Common myeloid progenitor, CD34-positive (primary cell): ENCODE measurements at regions not wholly inside any gene's neighbourhood (a gene's known extent, or its start where the extent isn't known, plus 50 kb on each side); places are given as distances from the start of the nearest gene placed in this dataset.

ENCODE experiments used
- CTCF ChIA-PET: fragments of 350-600 bp; sonication (Branson Sonifier 250); formaldehyde crosslinking; loops from one replicate; lab custom pipeline; 2021; ENCODE audit warnings: antibody characterized with exemption; lab: Charles Lee
- POLR2A ChIA-PET: fragments of 350-600 bp; sonication (Branson Sonifier 250); formaldehyde crosslinking; loops from one replicate; lab custom pipeline; 2021; ENCODE audit warnings: antibody characterized with exemption; lab: Charles Lee
- DNase-seq, 3 donors: peaks; one replicate each; pipeline versions ENCODE4 v3.0.0 to v3.0.0-alpha.2; 2013
- H3K27ac ChIP-seq, 2 experiments: 1 replicate in 1 of 2; 2 replicates in 1 of 2; pipeline ENCODE4 v1.7.0; 2013; ENCODE audit warnings: inconsistent platforms in 2 of 2, low read length in 2 of 2, mild to moderate bottlenecking in 2 of 2, low read depth in 1 of 2, moderate library complexity in 1 of 2; ENCODE audit not compliant: severe bottlenecking in 2 of 2, insufficient read depth in 1 of 2, poor library complexity in 1 of 2
- H3K27me3 ChIP-seq, 5 experiments: replicated peaks in 2 of 5; 1 replicate in 3 of 5; 2 replicates in 2 of 5; pipeline versions ENCODE4 v1.6.1 to v1.7.0; 2013; ENCODE audit warnings: low read length in 4 of 5, mild to moderate bottlenecking in 2 of 5, moderate library complexity in 2 of 5, inconsistent platforms in 1 of 5; ENCODE audit not compliant: insufficient read depth in 5 of 5, control insufficient read depth in 4 of 5
- H3K36me3 ChIP-seq, 4 experiments: 1 replicate in 2 of 4; 2 replicates in 2 of 4; pipeline versions ENCODE4 v1.6.1 to v1.7.0; 2013; ENCODE audit warnings: low read length in 3 of 4, control low read depth in 1 of 4, mild to moderate bottlenecking in 1 of 4; ENCODE audit not compliant: control insufficient read depth in 4 of 4, insufficient read depth in 4 of 4
- H3K4me1 ChIP-seq, 4 experiments: 1 replicate in 3 of 4; 2 replicates in 1 of 4; pipeline versions ENCODE4 v1.6.1 to v1.7.1; 2013; ENCODE audit warnings: low read length in 3 of 4, mild to moderate bottlenecking in 3 of 4, control low read depth in 1 of 4, inconsistent platforms in 1 of 4, moderate library complexity in 1 of 4; ENCODE audit not compliant: control insufficient read depth in 4 of 4, insufficient read depth in 4 of 4; ENCODE audit errors: control extremely low read depth in 1 of 4
- H3K4me3 ChIP-seq, 7 experiments: 1 replicate in 4 of 7; 2 replicates in 3 of 7; pipeline versions ENCODE4 v1.5.1 to v1.7.0; 2013; ENCODE audit warnings: mild to moderate bottlenecking in 7 of 7, low read length in 6 of 7, moderate library complexity in 6 of 7, inconsistent platforms in 2 of 7, low read depth in 2 of 7, control low read depth in 1 of 7; ENCODE audit not compliant: insufficient read depth in 4 of 7, control insufficient read depth in 1 of 7; ENCODE audit errors: extremely low read depth in 1 of 7
- H3K9me3 ChIP-seq, 5 experiments: 1 replicate in 4 of 5; 2 replicates in 1 of 5; pipeline versions ENCODE4 v1.6.1 to v1.7.1; 2013; ENCODE audit warnings: low read length in 4 of 5, mild to moderate bottlenecking in 2 of 5, inconsistent platforms in 1 of 5, low read depth in 1 of 5, moderate library complexity in 1 of 5; ENCODE audit not compliant: control insufficient read depth in 4 of 5, insufficient read depth in 2 of 5; ENCODE audit errors: control extremely low read depth in 1 of 5
- WGBS: methylation state at CpG from one replicate; pipeline ENCODE4 v1.1.5; 2013; ENCODE audit not compliant: insufficient coverage; 5-methylcytosine and 5-hydroxymethylcytosine counted together

DNA sequence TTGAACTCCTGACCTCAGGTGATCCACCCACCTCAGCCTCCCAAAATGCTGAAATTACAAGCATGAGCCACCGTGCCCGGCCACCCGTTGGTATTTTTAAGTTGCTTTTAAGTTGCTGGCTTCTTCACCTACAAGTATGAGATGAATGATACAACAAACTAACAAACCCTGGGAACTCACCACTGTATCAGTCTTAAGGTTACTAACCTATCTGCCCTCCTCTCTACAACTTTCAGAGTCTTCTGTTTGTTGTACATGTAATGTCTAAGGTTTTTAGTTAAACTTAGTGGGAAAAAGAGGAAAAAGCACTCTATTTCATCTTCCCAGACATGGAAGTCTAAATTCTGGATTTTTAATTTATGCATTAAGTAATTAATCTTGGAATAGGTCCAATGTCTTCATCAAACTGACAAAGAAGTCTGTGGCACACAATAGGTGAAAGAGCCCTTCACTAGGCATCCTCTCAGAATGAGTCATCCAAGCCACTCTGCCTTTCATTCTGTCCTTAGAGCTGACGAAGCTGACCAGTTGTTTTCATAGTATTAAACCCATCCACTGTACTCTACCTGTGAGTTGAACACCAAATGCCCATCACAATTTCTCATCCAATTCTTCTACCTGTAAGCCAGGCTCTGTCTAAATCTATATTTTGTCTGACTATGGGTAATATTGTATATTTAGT lies 936.1 kb downstream of the TUSC7 start:
- Histone ChIP-seq H3K27me3 (no peaks in the 10 kb centered on the region), H3K4me1 (no peaks in the 10 kb centered on the region), H3K36me3 (no peaks in the 10 kb centered on the region), H3K27ac (no peak overlapping the region), H3K4me3 (no peak overlapping the region), H3K9me3 (peaks cover 0 to 3% (median 0%) of the 10 kb centered on the region in 5 experiments)
- no CpG with 5 or more reads among the region's 4 CpGs for WGBS
- CTCF ChIA-PET, result no interaction called here
- DNase-seq, result no peak
- POLR2A ChIA-PET, result no interaction called here

DNA sequence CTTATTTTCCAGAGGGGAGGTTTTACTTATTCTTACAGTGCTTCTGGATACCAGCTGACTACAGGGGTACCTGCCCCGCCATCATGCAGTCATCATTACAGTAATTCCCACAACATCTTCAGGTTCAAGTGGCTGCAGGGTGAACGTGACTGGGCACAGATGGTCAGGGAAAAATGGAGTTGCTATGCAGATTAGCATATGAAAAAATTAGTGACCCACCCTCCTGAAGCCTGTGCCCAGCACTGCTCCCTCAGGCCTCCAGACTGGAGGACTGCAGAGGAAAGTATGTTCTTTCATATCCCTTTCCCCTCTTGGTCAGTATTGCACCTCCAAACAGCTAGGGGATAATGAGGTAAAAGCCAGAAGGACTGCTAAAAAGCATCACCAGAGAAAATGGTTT lies 937.9 kb downstream of the TUSC7 start:
- CTCF ChIA-PET, result no interaction called here

DNA sequence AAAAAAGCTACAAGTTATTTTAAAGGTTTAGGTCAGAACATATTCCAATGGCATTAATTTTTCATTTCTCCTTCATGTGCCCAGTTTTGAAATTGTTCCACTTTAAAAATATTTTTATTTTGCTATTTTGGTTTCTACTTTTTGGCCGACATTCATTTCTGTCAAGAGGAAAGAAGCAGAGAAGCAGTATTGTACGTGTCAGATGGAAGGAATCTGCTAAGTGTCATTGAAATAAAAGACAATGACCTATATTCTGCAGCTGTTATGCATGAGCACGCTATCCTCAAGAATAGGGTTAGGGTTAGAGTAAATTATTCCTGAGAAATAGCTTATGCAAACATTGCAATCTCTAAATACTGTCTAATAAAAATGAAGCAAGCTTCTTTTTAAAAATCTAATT lies 941.7 kb downstream of the TUSC7 start:
- no peaks in the 10 kb centered on the region for H3K9me3 ChIP-seq

More for the DNA sequence above, 937.9 kb downstream of the TUSC7 start:
- H3K27ac ChIP-seq, result no peak overlapping the region
- H3K4me1 ChIP-seq, result no peaks in the 10 kb centered on the region
- no peaks in the 10 kb centered on the region for H3K27me3 ChIP-seq
- no peak overlapping the region for H3K4me3 ChIP-seq
- H3K36me3 ChIP-seq, result no peaks in the 10 kb centered on the region
- H3K9me3 ChIP-seq, result peaks cover 0 to 3% (median 0%) of the 10 kb centered on the region in 5 experiments
- no peak for DNase-seq
- WGBS, result no CpG with 5 or more reads among the region's 2 CpGs
- POLR2A ChIA-PET, result no interaction called here

DNA sequence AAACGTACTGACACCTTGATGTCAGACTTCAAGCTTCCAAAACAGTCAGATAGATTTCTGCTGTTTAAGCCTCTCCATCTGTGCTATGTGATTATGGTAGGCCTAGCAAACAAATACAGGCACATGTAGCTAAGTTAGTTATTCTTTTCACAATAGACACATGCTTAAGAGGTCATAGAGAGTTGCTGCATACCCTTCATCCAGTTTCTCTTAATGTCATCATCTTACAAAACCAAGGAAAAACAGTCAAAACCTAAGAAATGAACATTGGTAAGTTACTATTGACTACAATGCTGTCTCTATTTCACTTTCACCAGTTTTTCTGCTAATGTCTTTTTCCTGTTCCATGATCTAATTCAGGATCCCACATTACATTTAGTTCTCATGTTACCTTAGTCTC lies 946.8 kb downstream of the TUSC7 start:
- Histone ChIP-seq H3K36me3 (no peaks in the 10 kb centered on the region), H3K9me3 (no peaks in the 10 kb centered on the region), H3K4me3 (no peak overlapping the region), H3K27ac (no peak overlapping the region), H3K27me3 (no peaks in the 10 kb centered on the region), H3K4me1 (no peaks in the 10 kb centered on the region)
- CTCF ChIA-PET, result no interaction called here
- no CpG with 5 or more reads among the region's 1 CpG for WGBS
- DNase-seq, result no peak
- POLR2A ChIA-PET, result no interaction called here

More for the DNA sequence above, 941.7 kb downstream of the TUSC7 start:
- H3K36me3 ChIP-seq, result no peaks in the 10 kb centered on the region
- DNase-seq, result no peak
- H3K4me3 ChIP-seq, result no peak overlapping the region
- ChIA-PET CTCF (no interaction called here), POLR2A (no interaction called here)
- H3K27ac ChIP-seq, result no peak overlapping the region
- no peaks in the 10 kb centered on the region for H3K27me3 ChIP-seq
- WGBS, result no CpG with 5 or more reads among the region's 3 CpGs
- no peaks in the 10 kb centered on the region for H3K4me1 ChIP-seq

DNA sequence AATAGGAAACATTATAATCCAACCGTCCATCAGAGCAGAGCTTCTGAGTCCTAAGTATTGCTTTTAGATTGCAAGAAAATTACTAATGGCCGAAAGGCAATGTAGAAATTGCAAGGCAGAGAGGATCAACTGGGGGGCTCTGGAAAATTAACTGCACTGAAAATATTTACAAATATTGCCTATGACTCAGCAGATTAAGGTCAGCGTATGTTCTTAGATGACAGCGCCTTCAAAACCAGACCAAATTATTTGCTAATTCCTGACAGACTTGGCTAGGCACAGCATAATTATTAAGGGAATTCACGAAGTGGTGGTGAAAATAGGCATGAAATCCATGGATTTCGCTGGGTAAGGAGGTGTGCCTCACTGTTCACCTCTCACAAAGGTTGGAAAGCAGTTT lies 947.7 kb downstream of the TUSC7 start:
- no peak overlapping the region for H3K27ac ChIP-seq
- ChIA-PET CTCF (no interaction called here), POLR2A (no interaction called here)
- no peaks in the 10 kb centered on the region for H3K36me3 ChIP-seq
- H3K4me3 ChIP-seq, result no peak overlapping the region
- H3K27me3 ChIP-seq, result no peaks in the 10 kb centered on the region
- no peaks in the 10 kb centered on the region for H3K9me3 ChIP-seq
- DNase-seq, result no peak
- H3K4me1 ChIP-seq, result no peaks in the 10 kb centered on the region
- 90% methylated on average over 5 of the region's 6 CpGs for WGBS

DNA sequence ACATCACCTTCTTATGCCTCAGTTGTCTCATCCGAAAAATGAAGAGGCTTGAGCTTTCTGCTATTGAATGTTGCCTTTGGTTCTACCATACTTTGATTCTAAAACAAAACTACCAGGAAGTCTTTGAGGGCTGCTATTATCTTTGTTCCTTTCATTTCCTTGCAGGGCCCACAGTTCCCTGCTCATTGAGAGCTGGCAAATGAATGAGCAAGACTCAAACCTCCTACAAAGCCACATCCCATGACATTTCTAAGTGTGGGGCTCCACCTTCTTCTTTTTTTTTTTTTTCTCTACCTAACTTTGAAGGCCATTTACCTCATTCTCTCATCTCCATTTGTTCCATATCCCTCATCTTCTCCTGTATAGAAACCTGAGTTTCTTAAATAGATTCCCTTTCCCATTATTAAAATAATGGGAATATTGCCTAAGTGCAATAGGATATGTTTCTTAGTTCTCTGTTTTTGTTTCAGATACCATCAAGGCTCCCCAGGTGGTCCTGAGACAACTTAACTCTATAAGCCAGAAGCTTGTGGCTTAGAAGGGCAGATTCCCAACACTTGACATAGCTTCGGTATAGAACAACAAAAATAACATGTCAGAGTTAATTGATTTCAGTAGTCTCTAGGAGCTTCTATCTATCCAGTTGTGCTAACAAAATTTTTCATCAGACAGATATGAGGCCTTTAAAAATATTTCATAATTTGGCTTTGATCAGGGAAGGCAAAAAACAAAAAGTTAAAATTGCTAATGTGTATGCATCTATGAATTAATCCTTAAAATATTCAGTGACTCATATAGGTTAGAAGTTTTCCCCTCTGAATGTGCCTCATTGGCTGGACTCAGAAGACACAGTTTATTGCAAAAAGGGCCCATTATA lies 951.6 kb downstream of the TUSC7 start:
- WGBS, result 80% methylated on average over 1 of the region's 2 CpGs
- Histone ChIP-seq H3K4me3 (no peak overlapping the region), H3K4me1 (no peaks in the 10 kb centered on the region), H3K27ac (no peak overlapping the region), H3K36me3 (no peaks in the 10 kb centered on the region), H3K27me3 (peaks cover 0 to 3% (median 0%) of the 10 kb centered on the region in 5 experiments), H3K9me3 (no peaks in the 10 kb centered on the region)
- CTCF ChIA-PET, result no interaction called here
- POLR2A ChIA-PET, result no interaction called here
- DNase-seq, result no peak

DNA sequence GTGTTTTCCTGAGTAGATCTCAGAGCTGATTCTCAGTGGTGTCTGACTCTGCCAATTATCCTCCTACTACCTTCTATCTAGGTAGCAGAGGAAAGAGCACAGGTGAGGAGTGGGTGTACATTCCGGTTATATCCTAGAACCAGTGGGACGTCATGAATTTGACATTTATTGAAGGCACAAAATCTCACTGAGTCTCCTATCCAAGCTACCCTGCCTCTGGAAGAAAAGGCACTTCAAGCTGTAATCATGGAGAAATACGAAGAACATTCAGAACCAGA lies 952.2 kb downstream of the TUSC7 start:
- Histone ChIP-seq H3K4me3 (no peak overlapping the region), H3K27ac (no peak overlapping the region), H3K27me3 (peaks cover 0 to 3% (median 0%) of the 10 kb centered on the region in 5 experiments), H3K9me3 (no peaks in the 10 kb centered on the region), H3K4me1 (no peaks in the 10 kb centered on the region), H3K36me3 (no peaks in the 10 kb centered on the region)
- ChIA-PET CTCF (no interaction called here), POLR2A (no interaction called here)
- WGBS, result 95% methylated on average over 2 of the region's 3 CpGs
- no peak for DNase-seq
